Lung (tissue), 11 donors: ENCODE measurements at regions not wholly inside any gene's neighbourhood (a gene's known extent, or its start where the extent isn't known, plus 50 kb on each side); places are given as distances from the start of the nearest gene placed in this dataset.

Source experiments
- ATAC-seq: fragments of 200-7000 bp; cut with Tn5 transposase; one replicate; pipeline ENCODE4 v1.9.1; 2020; ENCODE audit warnings: moderate number of reproducible peaks; ENCODE audit not compliant: insufficient read depth, low FRiP score
- DNase-seq, 3 donors: peaks; one replicate each; pipeline ENCODE4 v3.0.0-alpha.2; 2013 to 2017
- H3K27ac ChIP-seq, 2 donors: one replicate each; pipeline ENCODE4 v1.5.1; 2013; ENCODE audit warnings: mild to moderate bottlenecking in 2 of 2, moderate library complexity in 2 of 2, control low read depth in 1 of 2, inconsistent platforms in 1 of 2, low read depth in 1 of 2, low read length in 1 of 2
- H3K27me3 ChIP-seq, 3 donors: one replicate each; pipeline ENCODE4 v1.5.1; 2013; ENCODE audit warnings: low read length in 2 of 3; ENCODE audit not compliant: control insufficient read depth in 3 of 3, insufficient read depth in 3 of 3
- H3K36me3 ChIP-seq, 4 donors: one replicate each; pipeline ENCODE4 v1.5.1; 2013; ENCODE audit warnings: low read length in 4 of 4, mild to moderate bottlenecking in 1 of 4, moderate library complexity in 1 of 4; ENCODE audit not compliant: control insufficient read depth in 4 of 4, insufficient read depth in 4 of 4
- H3K4me1 ChIP-seq, 5 donors: one replicate each; pipeline ENCODE4 v1.5.1; 2013; ENCODE audit warnings: low read length in 5 of 5, mild to moderate bottlenecking in 2 of 5, moderate library complexity in 1 of 5; ENCODE audit not compliant: control insufficient read depth in 5 of 5, insufficient read depth in 5 of 5
- H3K4me3 ChIP-seq: one replicate; pipeline ENCODE4 v1.5.1; 2013; ENCODE audit warnings: mild to moderate bottlenecking, control low read depth, moderate library complexity
- H3K9ac ChIP-seq, 2 donors: one replicate each; pipeline ENCODE4 v1.5.1; 2013; ENCODE audit warnings: low read length in 2 of 2, control low read depth in 1 of 2; ENCODE audit not compliant: insufficient read depth in 1 of 2
- H3K9me3 ChIP-seq, 4 donors: one replicate each; pipeline ENCODE4 v1.5.1; 2013; ENCODE audit warnings: low read length in 3 of 4, mild to moderate bottlenecking in 1 of 4, moderate library complexity in 1 of 4; ENCODE audit not compliant: control insufficient read depth in 4 of 4, insufficient read depth in 3 of 4
- CTCF ChIP-seq: IDR thresholded peaks from 2 replicates; pipeline ENCODE4 v1.5.1; 2012; ENCODE audit warnings: mild to moderate bottlenecking; ENCODE audit errors: control extremely low read depth, extremely low read depth
- whole genome bisulfite sequencing, 2 donors: extraction: QIAGEN DNeasy Blood & Tissue Kit; methylation state at CpG; one replicate each; pipeline ENCODE4 v1.1.7; 2013; 5-methylcytosine and 5-hydroxymethylcytosine counted together
- donor health status: control.
- donor health status: control.
- donor health status: Bipolar disorder and iron deficiency.
- donor health status: healthy.
- donor health status: DM: yes; HTN: yes; CAD: no.

GRCh38 chr4:4770610-4771009 lies 88.9 kb upstream of the MSX1 start:
- Histone ChIP-seq H3K36me3 (no peaks in the 10 kb centered on the region), H3K9me3 (peaks cover 0 to 6% (median 0%) of the 10 kb centered on the region in 4 donors), H3K4me3 (no peak overlapping the region), H3K27me3 (no peaks in the 10 kb centered on the region), H3K27ac (no peak overlapping the region), H3K9ac (no peak overlapping the region), H3K4me1 (peaks cover 0 to 5% (median 0%) of the 10 kb centered on the region in 5 donors)
- DNase-seq = peak in 1 of 3 donors; percentile 21
- ATAC-seq = no peak
- TF ChIP-seq CTCF = no peak
- WGBS, 2 donors = 85 to 92% methylated on average over 8 of the region's 8 CpGs

- ATAC-seq (no peak), DNase-seq (no peak)
- Histone ChIP-seq H3K4me1 (peaks cover 0 to 13% (median 0%) of the 10 kb centered on the region in 5 donors), H3K27ac (no peak overlapping the region), H3K9ac (no peak overlapping the region), H3K4me3 (no peak overlapping the region), H3K27me3 (peaks cover 0 to 3% (median 0%) of the 10 kb centered on the region in 3 donors), H3K36me3 (no peaks in the 10 kb centered on the region), H3K9me3 (peaks cover 0 to 7% (median 0%) of the 10 kb centered on the region in 4 donors)
- no peak for TF ChIP-seq CTCF
- 81 to 83% methylated on average over 5 of the region's 5 CpGs for WGBS, 2 donors
Observed at GRCh38 chr4:4766564-4766963, 92.9 kb upstream of the MSX1 start.

GRCh38 chr4:4765811-4766210 lies 93.7 kb upstream of the MSX1 start:
- Histone ChIP-seq H3K36me3 (no peaks in the 10 kb centered on the region), H3K9me3 (peaks cover 0 to 7% (median 0%) of the 10 kb centered on the region in 4 donors), H3K4me3 (no peak overlapping the region), H3K27me3 (peaks cover 0 to 3% (median 0%) of the 10 kb centered on the region in 3 donors), H3K9ac (no peak overlapping the region), H3K27ac (no peak overlapping the region), H3K4me1 (peaks cover 0 to 21% (median 0%) of the 10 kb centered on the region in 5 donors)
- TF ChIP-seq CTCF = no peak
- 67 to 73% methylated on average over 9 of the region's 9 CpGs for WGBS, 2 donors
- DNase-seq (peak in 1 of 3 donors; percentile 26), ATAC-seq (no peak)

- 96 to 98% methylated on average over 10 of the region's 10 CpGs for WGBS, 2 donors
- no peak for ATAC-seq
- peaks cover 0 to 7% (median 0%) of the 10 kb centered on the region in 4 donors for H3K9me3 ChIP-seq
Observed at GRCh38 chr4:4764558-4764905, 94.9 kb upstream of the MSX1 start.

More at GRCh38 chr4:4764558-4764905, 94.9 kb upstream of the MSX1 start:
- no peak for TF ChIP-seq CTCF
- H3K9ac ChIP-seq = no peak overlapping the region
- H3K4me3 ChIP-seq = no peak overlapping the region
- no peak overlapping the region for H3K27ac ChIP-seq
- H3K27me3 ChIP-seq = peaks cover 0 to 3% (median 0%) of the 10 kb centered on the region in 3 donors
- H3K4me1 ChIP-seq = peaks cover 0 to 25% (median 0%) of the 10 kb centered on the region in 5 donors
- DNase-seq = no peak
- H3K36me3 ChIP-seq = no peaks in the 10 kb centered on the region
